NCI-H748 (cell line): ENCODE measurements at regions not wholly inside any gene's neighbourhood (a gene's known extent, or its start where the extent isn't known, plus 50 kb on each side); places are given as distances from the start of the nearest gene placed in this dataset.
A peak's percentile ranks its signal among the peaks of the same experiment; 100 is the strongest.
"Not testable (repeated sequence)": the region's sequence is repeated elsewhere in the genome, so short reads cannot be mapped to it uniquely, and the experiment has no call there.

Source experiments
- DNase-seq: peaks from one replicate; lab custom pipeline; 2025; ENCODE audit not compliant: unreplicated experiment; lab: John Stamatoyannopoulos, UW

DNA sequence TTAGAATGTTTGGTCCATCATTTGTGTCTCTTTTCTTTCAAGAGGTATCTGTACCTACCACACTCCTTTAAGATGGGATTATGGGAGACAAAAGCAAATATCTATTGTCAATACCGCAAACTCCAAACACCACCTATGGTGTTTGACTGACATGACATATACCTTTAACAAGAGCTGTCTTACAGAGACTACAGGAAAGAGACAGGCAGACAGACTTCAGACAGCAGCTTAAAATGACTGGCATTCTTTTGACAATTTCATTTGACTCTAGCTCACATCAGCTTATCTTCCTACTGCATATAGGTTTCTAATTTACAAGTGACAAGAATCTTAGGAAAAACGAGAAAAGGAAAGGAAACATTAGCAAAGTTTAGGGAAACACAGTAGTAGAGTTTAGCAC, 256.0 kb upstream of the TFAP2D start:
- DNase-seq: no peak

DNA sequence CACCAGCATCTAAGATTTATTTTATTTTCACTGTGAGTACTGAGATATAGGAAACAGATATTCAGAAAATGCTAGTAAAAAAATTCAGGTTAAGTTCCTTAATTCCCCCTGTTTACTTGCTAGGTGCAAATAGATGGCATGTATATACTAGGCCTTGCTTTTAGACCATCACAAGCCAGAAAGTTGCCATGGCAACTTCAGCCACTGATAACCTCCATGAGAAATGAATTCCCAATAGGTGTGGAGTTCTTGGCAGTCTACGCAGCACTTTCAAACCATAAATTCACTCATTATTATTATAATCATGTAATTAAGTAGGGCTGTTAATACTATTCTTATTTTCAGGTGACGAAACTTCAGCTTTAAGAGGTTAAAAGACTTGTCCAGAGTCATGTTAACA, 251.6 kb upstream of the TFAP2D start:
- DNase-seq: peak; percentile 14

DNA sequence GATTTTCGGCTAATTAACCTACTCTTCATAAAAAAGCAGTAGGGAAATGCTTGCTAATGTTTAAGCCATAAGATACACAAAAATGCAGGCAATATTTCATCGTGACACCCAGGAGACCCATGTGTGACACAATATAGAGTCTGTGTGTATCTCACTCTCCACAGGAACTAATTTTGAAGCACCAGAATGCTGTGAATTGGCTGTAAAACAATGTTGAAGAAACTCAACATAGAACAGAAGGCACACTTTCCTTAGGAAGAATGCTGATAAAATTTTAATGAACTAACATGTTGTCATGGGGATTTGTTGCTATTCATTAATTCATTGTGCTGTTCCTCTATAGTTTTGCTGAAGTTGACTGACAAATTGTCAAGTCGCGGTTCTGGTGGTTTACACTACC, 249.4 kb upstream of the TFAP2D start:
- no peak for DNase-seq

DNA sequence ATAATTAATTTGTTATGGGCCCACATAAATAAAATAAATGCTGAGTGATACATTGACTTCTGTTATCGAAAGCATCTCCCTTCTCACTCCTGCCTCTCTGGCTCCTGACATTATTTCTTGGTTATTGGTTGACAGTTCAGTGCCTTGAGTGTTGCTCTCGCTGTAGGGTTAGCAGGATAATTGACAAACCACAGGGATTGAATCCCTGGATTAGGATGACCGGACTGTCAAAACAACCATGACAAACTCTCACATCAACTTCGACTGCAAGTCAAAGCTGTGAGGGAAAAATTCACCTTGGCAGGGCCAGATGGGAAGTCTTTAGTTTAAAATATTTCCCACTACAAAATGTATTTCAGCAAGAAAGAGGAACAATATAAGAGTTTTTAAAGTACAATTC, 245.4 kb upstream of the TFAP2D start:
- DNase-seq: no peak

DNA sequence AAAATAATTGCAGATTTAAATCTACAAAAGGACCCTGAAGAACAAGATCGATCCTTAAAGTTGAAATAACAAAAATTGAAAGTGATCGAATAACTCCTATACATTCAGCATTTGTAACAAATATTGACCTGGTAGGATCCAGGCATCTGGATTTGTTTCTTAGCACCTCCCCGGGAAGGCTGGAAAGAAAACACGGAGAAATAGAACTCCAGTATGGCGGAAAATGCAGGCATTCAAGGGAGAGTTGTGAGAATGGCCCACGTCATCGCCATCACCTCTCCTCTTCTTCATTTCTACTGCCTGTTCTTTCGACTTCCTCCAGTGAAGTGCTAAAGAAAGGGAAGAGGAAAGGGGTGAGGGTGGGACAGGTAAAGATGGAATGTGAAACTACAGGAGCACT, 242.3 kb upstream of the TFAP2D start:
- DNase-seq: no peak

DNA sequence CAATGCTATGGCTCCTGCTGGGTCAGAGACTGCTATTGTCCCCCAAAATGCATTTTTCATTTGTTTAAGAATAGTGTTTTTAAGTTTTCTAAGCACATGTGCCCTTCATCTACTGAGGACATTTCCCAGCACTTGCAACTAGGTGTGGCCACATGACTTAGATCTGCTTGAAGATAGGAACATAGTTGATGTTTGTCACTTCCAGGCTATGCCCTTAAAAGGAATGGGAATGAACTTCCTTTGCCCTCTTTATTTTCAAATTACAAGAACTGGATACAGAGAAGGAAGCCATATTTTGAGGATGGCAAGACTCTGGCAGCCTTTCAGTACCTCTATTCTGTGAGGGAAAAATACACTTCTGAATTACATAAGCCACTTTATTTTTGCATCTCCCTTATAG, 203.0 kb upstream of the TFAP2D start:
- DNase-seq: no peak

DNA sequence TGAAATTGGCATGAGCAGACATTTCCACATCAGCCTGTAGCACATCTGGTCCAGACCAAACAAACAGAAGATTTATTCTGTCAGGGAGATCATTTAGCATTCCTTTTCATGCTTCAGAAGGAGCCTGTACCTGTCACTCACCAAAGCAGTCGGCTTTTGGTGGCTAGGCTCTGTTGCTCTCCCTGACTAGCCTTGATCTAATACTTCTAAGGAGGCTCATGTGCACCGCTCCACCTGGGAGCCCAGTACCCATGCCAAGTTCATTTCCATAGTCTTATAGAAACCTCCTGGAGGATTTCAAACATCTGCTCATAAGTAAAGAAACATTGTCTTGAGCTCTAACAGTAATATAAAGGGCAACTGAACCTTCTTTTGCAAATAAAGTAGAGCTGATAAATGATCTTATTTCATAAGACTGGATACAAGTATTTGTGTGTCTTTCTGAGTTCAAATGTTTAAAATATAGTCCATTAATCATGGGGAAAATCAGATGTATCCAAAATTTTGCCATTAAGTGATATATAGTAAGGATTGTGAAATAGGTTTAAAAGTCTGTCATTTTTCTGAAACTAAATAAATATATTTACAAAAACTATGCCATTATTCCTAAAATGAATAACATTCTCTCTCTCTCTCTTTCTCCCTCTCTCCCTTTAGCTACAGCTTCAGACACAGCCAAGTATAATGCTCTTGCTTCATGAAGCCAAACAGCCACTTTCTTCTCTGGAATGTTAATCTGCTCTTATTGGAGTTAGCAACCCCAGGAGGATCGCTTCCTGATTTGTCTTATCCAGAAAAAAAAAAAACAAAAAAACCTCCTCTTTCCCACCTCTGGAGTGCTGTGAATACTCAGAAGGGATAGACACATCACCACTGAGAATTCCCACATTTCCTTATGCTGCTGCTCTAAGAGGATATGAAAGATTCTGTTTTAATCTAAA, 192.7 kb upstream of the TFAP2D start:
- no peak for DNase-seq

DNA sequence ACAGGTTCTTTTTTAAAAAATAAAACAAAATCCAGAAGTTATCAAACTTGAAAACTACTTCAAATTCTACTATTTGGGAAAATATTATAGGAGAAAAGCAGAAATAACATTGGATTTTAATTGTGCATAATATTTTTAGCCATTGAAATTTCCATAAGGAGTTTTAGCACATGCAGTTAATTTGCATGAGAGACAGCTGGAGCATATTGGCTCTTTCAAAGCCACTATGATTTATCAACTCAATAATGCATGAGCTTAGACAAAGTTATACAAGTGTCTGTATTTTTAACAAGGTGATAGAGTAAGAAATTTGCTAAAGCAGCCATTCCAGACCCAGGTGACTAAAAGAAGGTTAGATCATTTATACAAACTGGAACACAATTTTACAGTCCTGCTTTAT, 189.0 kb upstream of the TFAP2D start:
- DNase-seq: no peak

DNA sequence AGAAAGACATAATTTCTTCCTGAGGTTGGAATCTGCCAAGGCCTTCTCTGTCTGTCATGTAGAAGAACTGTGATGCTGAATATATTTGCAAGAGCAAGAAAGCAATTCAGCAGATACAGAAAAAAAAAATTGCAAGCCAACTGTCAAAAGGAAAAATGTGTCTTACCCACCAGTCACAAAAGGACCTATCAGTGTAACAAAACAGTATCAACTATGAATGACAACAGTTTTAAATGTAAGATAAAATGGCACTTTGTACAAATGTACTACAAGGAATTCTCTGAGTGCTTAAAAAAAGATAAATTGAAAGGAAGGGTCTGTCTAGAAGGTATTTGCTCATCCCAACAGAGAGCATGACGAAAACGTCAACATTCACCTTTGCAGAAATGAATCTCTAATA, 185.3 kb upstream of the TFAP2D start:
- DNase-seq: no peak

DNA sequence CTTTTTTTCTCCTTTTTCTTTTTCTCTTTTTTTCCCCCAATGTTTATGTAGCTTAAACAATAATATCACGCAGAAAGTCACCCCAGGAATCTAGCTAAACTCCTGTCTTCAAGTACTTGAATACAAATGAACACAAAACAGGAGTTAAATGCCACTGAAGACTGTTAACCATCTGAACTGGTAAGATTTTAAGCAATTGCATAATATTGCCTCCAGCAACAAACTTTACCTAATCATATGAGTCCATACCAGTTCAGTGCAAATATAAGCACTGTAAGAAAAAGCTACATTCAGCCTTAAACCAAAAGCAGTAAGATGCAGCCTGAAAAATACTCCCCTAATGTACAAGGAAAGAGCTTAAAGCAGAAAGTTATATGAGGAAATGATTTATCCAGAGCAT, 173.9 kb upstream of the TFAP2D start:
- DNase-seq: no peak

DNA sequence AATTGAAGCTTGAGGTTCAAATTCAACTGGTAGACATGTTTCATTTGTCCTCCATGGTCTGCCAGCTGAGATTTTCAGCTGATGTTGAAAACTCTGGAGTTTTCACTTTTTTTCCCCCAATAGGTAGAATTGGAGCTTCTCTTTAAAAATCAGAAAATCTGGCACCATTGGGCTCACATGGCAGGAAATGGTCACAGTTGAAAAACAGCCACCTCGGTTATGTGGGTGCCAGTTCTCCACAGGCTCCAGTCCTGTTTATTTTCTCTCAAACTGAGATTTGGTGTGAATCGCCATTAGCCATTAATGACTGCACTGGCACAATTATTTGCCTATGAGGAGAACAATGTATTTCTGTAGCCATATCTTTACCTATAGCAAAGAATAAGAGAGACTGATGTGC, 171.4 kb upstream of the TFAP2D start:
- DNase-seq: no peak

DNA sequence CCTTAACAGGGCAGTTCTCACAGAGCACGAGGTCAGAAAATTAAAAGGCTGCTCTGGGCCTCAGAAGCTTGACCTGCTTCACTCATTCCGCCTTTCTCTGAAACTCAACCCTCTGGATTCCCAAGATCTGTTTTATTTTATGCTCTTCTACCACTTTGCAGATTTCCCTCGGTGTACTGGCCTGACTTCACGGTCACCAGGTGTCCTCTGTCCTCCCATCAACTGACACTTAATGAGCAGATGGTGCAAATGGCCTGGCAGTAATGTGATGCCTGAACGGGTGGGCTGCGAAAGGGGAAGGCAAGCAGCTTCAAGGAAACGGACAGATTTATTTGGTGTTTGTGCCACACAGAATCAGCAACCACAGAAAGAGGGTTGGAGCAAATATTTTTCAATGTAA, 169.7 kb upstream of the TFAP2D start:
- peak; percentile 19 for DNase-seq

DNA sequence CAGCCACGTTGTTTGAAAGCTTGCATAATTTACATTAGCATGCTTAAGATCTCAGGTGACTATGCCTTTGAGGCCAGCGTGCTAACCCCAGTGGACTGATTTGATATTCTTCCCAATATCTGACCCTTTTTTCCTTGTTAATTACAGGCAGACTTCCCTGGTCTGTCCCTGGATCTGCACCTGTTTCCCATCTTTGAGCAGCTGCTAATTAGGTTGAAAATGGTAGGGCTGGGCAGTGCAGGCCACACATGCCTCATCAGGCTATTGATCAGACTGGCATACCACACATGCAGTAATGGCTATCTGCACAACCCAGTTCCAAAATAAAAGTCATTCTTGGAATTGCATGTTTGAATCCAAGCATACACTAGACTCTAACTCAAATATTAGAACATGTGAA, 164.3 kb upstream of the TFAP2D start:
- peak; percentile 20 for DNase-seq

DNA sequence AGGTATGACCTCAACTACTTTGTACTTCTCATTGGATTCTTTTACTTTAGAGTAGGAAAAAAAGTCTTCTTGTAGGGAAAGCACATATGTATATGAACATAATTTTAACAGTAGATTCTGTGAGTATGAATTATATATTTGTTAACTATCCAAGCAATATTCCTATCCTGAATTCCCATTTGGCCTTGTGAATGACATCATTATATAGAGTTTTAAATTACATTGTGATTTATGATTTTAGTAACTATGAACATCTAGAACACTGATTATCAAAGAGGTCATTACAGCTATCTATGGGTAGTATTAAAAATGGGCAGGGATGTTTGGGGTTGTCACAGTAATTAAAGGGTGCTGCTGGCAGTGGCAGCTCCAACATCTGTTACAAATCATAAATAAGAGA, 163.9 kb upstream of the TFAP2D start:
- no peak for DNase-seq

DNA sequence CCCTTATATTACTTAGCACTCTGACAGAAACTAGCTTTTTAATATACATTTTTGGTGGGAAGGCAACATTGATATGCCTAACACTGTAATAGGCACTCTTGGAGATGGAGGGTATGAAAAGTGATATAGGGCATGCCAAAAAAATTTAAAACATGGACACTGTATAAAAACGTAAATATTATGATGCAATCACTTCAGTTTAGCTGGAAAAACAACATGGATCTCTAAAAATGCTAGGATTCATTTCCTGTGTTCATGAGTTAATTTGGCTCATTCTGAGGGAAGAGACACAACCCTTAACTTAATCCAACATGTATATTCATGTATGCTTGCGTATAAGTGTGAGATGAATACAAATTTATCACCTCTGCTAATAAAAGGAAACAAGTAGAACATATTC, 157.3 kb upstream of the TFAP2D start:
- no peak for DNase-seq

DNA sequence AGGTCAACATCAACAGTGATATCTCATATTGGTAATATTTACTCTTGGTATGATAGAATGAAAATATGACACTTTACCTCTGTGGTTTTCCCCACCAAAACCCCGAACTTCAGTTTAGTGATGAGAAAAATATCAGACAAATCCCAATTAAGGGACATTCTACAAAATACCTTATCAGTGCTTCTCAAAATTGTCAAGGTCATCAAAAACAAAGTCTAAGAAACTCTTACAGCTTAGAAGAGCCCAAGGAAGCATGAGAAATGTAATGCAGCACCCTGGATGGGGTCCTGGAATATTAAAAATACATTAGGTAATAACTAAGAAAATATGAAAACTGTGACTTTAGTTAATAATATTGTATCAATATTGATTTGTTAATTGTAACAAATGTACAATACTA, 148.3 kb upstream of the TFAP2D start:
- DNase-seq: no peak

DNA sequence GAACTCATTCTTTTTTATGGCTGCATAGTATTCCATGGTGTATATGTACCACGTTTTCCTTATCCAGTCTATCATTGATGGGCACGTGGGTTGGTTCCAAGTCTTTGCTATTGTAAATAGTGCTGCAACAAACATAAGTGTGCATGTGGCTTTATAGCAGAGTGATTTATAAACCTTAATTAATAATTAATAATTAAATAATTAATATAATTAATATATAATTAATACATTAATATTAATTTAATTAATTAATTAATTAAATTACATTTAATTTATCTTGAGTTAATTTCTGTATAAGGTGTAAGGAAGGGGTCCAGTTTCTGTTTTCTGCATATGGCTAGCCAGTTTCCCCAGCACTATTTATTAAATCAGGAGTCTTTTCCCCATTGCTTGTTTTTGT, 142.1 kb upstream of the TFAP2D start:
- not testable (repeated sequence) for DNase-seq

DNA sequence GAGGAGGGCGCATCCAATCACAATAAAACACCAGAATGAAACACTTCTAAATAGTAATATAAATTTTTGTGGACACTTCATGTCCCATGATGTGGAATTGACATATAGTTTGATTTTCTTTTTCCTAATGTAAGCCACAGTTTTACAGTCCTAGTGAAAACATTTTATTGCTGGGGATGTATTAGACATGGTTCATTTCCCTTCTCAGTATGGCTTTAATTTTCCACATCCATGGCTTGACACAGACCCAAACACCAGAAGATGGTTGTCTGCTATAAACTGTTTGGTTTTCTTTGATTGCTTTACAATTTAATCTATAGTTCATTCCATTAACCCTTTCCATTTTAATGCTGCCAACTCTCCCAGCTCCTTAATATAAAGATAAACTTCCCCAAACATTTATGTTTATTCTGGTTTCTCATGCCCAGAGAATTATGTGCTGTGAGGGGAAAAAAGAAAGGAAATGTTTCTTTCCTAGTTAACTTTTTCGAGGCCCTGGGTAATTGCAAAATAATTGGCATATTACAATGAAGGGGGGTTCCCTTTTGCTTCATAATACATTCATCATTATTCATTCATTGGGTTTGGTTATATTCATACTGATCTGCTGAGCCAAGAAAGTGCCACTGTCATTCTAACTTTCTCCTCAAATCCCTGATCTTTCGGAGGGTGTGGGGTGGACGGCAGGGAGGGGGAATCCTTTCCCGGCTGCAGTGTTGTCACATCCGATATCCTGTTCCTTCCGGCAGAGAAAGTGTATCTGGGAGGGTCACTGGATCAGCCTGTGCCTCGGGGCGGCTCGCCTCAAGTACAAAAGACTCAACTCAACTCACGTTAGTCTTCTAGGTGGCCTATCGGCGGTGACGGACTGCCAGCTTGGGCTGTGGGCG, 127.6 kb upstream of the TFAP2D start:
- DNase-seq: no peak

DNA sequence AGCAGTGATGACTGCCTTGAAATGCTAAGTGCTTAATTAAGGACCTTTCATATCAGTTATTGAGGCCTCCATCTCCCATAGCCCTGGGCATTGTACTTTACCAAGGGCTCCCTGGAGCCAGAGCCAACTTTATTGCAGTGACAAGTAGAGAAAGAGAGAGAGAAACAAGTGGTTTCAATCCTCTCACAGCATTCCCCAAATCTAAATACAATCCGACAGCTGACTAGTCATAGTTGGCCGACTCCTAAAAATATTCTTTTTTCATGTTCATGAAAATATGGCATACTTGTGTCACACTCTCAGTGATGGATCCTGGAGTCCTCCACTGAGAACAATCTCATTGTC, 127.0 kb upstream of the TFAP2D start:
- DNase-seq: no peak

DNA sequence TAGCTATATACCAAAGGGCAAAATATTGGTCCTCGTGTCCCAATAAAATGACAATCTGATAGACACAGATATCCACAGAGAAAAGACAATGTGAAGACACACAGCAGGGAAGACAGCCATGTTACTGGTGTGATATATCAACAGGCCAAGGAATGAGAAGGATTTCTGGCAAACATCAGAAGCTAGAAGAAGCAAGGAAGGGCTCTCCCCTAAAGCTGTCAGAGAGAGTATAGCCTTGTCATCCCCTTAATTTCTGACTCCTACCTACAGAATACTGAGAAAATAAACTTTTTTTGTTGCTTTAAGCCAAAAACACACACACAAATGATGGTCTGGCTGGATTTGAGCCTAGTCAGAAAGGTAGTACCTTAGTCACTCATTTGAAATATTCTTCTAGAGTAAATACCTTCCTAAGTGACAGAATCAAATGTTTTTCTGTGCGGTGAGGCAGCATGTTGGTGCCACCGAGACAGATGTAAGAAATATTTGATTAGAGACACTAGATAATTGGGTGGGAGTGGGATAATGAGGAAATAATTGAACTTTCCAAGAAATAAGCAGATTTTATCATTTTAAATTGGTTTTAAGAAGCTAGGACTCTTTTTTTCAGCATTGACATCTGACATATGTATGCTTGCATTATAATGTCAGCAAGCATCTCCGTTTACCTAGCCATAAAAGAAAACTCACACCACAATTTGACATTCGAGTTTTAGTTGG, 123.4 kb upstream of the TFAP2D start:
- no peak for DNase-seq

DNA sequence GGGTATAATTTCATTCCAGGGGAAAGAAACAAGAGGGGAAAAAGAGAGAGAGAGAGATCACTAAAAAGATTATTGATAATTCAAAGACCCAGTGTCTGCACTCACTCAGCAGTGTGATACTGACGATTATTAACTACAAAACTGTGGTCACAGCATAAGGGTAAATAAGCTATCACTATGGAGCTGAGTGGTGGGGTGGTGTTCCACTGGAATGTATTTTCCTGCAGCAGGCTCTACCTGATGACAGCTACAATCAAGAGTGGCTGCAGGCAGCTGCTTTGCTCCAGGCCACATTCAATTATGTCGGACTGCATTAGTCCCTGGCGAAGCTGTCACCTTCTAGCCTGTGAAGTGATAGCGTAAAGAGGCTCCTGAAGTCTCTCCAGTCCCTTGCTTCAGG, 122.2 kb upstream of the TFAP2D start:
- DNase-seq: peak; percentile 10

DNA sequence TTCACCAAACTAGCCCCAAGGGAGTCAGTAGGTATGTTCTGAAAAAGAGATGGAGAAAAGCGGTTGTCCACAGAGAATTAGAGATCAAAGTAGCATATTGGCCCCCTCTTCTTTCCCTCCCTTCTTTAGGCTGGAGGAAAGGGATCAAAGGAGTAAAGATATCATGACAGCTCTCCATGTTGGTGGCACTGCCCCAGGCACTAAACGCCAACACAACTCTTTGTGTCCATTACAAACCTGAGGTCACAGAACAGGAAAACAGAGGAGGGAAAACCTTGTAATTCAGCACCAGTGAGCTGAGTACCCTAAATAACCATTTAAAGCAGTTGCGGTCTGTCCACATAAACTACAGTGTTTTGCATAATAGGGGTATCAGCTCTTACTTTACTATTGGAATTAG, 113.0 kb upstream of the TFAP2D start:
- no peak for DNase-seq
